Osteoblast (primary cell): ENCODE measurements at regions not wholly inside any gene's neighbourhood (a gene's known extent, or its start where the extent isn't known, plus 50 kb on each side); places are given as distances from the start of the nearest gene placed in this dataset.

Source experiments
- DNase-seq: peaks from one replicate; pipeline ENCODE4 v3.0.0; 2011; ENCODE audit warnings: low spot score, mixed read lengths; ENCODE audit not compliant: insufficient read length; ENCODE audit errors: missing footprints
- H2AFZ ChIP-seq: 2 replicates; pipeline ENCODE4 v1.6.0; 2011; ENCODE audit warnings: mild to moderate bottlenecking, low read length
- H3K27ac ChIP-seq: 2 replicates; pipeline ENCODE4 v1.5.1; 2011; ENCODE audit warnings: mild to moderate bottlenecking, low read depth, low read length, moderate library complexity
- H3K27me3 ChIP-seq: 2 replicates; pipeline ENCODE4 v1.6.0; 2012; ENCODE audit warnings: mild to moderate bottlenecking, control low read depth, inconsistent platforms, low read length, moderate library complexity; ENCODE audit not compliant: insufficient read depth
- H3K36me3 ChIP-seq: 2 replicates; pipeline ENCODE4 v1.5.1; 2011; ENCODE audit warnings: mild to moderate bottlenecking, low read length, control low read depth, moderate library complexity; ENCODE audit not compliant: insufficient read depth
- H3K4me1 ChIP-seq: 2 replicates; pipeline ENCODE4 v1.5.1; 2011; ENCODE audit warnings: mild to moderate bottlenecking, low read length, control low read depth, moderate library complexity; ENCODE audit not compliant: insufficient read depth
- H3K4me2 ChIP-seq: 2 replicates; pipeline ENCODE4 v1.6.0; 2011; ENCODE audit warnings: mild to moderate bottlenecking, low read length; ENCODE audit not compliant: insufficient read depth
- H3K4me3 ChIP-seq: fragments of 200-600 bp; sonication (generic); 3 replicates; pipeline ENCODE4 v1.5.1; 2012; ENCODE audit warnings: mild to moderate bottlenecking, low read length, inconsistent platforms; ENCODE audit not compliant: insufficient read depth
- H3K79me2 ChIP-seq: 2 replicates; pipeline ENCODE4 v1.6.0; 2012; ENCODE audit warnings: mild to moderate bottlenecking, low read length, control low read depth, inconsistent platforms; ENCODE audit not compliant: insufficient read depth
- H3K9me3 ChIP-seq: 2 replicates; pipeline ENCODE4 v1.5.1; 2011; ENCODE audit warnings: low read depth, low read length, control low read depth
- H4K20me1 ChIP-seq: 2 replicates; pipeline ENCODE4 v1.6.0; 2012; ENCODE audit warnings: mild to moderate bottlenecking, low read length, control low read depth; ENCODE audit not compliant: insufficient read depth
- CTCF ChIP-seq: IDR thresholded peaks from 2 replicates; pipeline ENCODE4 v1.5.1; 2011; ENCODE audit warnings: mild to moderate bottlenecking, low read depth, low read length, moderate library complexity; ENCODE audit errors: extremely low read depth

- Histone ChIP-seq H4K20me1 (peaks cover 33% of the 10 kb centered on the region), H3K4me1 (peaks cover 8% of the 10 kb centered on the region), H3K79me2 (no peaks in the 10 kb centered on the region), H3K4me2 (no peak overlapping the region), H3K27me3 (no peaks in the 10 kb centered on the region), H2AFZ (no peak overlapping the region), H3K27ac (no peak overlapping the region), H3K9me3 (no peaks in the 10 kb centered on the region), H3K36me3 (no peaks in the 10 kb centered on the region), H3K4me3 (no peak overlapping the region)
- DNase-seq: peak; percentile 74
- no peak for TF ChIP-seq CTCF
These were observed 96.5 kb downstream of the RPL27A start for GRCh38 chr11:8779107-8779506.

GRCh38 chr11:8779732-8780131 is 97.1 kb downstream of the RPL27A start:
- H3K4me3 ChIP-seq: no peak overlapping the region
- no peak overlapping the region for H3K4me2 ChIP-seq
- no peaks in the 10 kb centered on the region for H3K79me2 ChIP-seq
- H4K20me1 ChIP-seq: peaks cover 33% of the 10 kb centered on the region
- TF ChIP-seq CTCF: no peak
- H3K4me1 ChIP-seq: peaks cover 8% of the 10 kb centered on the region
- H3K27me3 ChIP-seq: no peaks in the 10 kb centered on the region
- DNase-seq: no peak
- H3K36me3 ChIP-seq: no peaks in the 10 kb centered on the region
- no peaks in the 10 kb centered on the region for H3K9me3 ChIP-seq
- no peak overlapping the region for H2AFZ ChIP-seq
- H3K27ac ChIP-seq: no peak overlapping the region

GRCh38 chr11:8784954-8785353 is 102.4 kb downstream of the RPL27A start:
- DNase-seq: no peak
- Histone ChIP-seq H3K4me3 (no peak overlapping the region), H3K9me3 (no peaks in the 10 kb centered on the region), H4K20me1 (peaks cover 43% of the 10 kb centered on the region), H3K27me3 (no peaks in the 10 kb centered on the region), H2AFZ (no peak overlapping the region), H3K79me2 (peaks cover 6% of the 10 kb centered on the region), H3K4me1 (no peaks in the 10 kb centered on the region), H3K36me3 (no peaks in the 10 kb centered on the region), H3K4me2 (no peak overlapping the region), H3K27ac (no peak overlapping the region)
- no peak for TF ChIP-seq CTCF

GRCh38 chr11:8785457-8785856 is 102.9 kb downstream of the RPL27A start:
- no peaks in the 10 kb centered on the region for H3K36me3 ChIP-seq
- H2AFZ ChIP-seq: no peak overlapping the region
- DNase-seq: no peak
- H3K79me2 ChIP-seq: peaks cover 6% of the 10 kb centered on the region
- H3K9me3 ChIP-seq: no peaks in the 10 kb centered on the region
- H3K27me3 ChIP-seq: no peaks in the 10 kb centered on the region
- H3K4me1 ChIP-seq: no peaks in the 10 kb centered on the region
- H3K4me3 ChIP-seq: no peak overlapping the region
- no peak overlapping the region for H3K27ac ChIP-seq
- H4K20me1 ChIP-seq: peaks cover 40% of the 10 kb centered on the region
- no peak overlapping the region for H3K4me2 ChIP-seq
- no peak for TF ChIP-seq CTCF
